MCF 10A (cell line): ENCODE measurements at regions not wholly inside any gene's neighbourhood (a gene's known extent, or its start where the extent isn't known, plus 50 kb on each side); places are given as distances from the start of the nearest gene placed in this dataset.

Experiments used
- BruUV-seq: library from RNA; stranded (reverse); fragments of 400-500 nt; replicated peaks from 2 replicates; lab custom pipeline; 2021; lab: Mats Ljungman, UMichigan
- CTCF ChIA-PET: fragments of 300-600 bp; sonication (Branson Sonifier 250); formaldehyde crosslinking; extraction: SDS; loops from one replicate; lab custom pipeline; 2021; ENCODE audit warnings: antibody characterized with exemption, inconsistent platforms; lab: Yijun Ruan, JAX
- POLR2A ChIA-PET: fragments of 300-600, 350-650 bp; sonication (Branson Sonifier 250); formaldehyde crosslinking; extraction: SDS; loops from one replicate; lab custom pipeline; 2020; ENCODE audit warnings: antibody characterized with exemption, inconsistent platforms; lab: Yijun Ruan, JAX
- DNase-seq: peaks from one replicate; pipeline ENCODE4 v3.0.0-alpha.2; 2018; ENCODE audit not compliant: unreplicated experiment
- H3K27ac Mint-ChIP-seq: one replicate; pipeline ENCODE4 v1.8.0; 2022; ENCODE audit warnings: mild to moderate bottlenecking, low read depth, mixed read lengths; ENCODE audit not compliant: unreplicated experiment
- H3K27me3 Mint-ChIP-seq: one replicate; pipeline ENCODE4 v1.8.0; 2022; ENCODE audit warnings: mixed read lengths; ENCODE audit not compliant: insufficient read depth, unreplicated experiment
- H3K36me3 Mint-ChIP-seq: one replicate; pipeline ENCODE4 v1.8.0; 2022; ENCODE audit warnings: mild to moderate bottlenecking, moderate library complexity, mixed read lengths; ENCODE audit not compliant: insufficient read depth, unreplicated experiment
- H3K4me1 Mint-ChIP-seq: one replicate; pipeline ENCODE4 v1.8.0; 2022; ENCODE audit warnings: mixed read lengths; ENCODE audit not compliant: insufficient read depth, unreplicated experiment
- H3K4me3 Mint-ChIP-seq: one replicate; pipeline ENCODE4 v1.8.0; 2022; ENCODE audit warnings: mild to moderate bottlenecking, moderate library complexity, mixed read lengths; ENCODE audit not compliant: unreplicated experiment
- H3K9me3 Mint-ChIP-seq: one replicate; pipeline ENCODE4 v1.8.0; 2022; ENCODE audit warnings: mixed read lengths; ENCODE audit not compliant: unreplicated experiment
- intact Hi-C: fragments of 100-400 bp; cut with micrococcal nuclease; formaldehyde crosslinking; loops from 2 replicates; pipeline ENCODE4 v1.14.1; 2022
- TF ChIP-seq, protein P1 (sequence below): fragments of 200-600 bp; IDR thresholded peaks from one replicate; pipeline ENCODE4 v1.8.0; 2022; ENCODE audit warnings: antibody characterized with exemption, mild to moderate bottlenecking; ENCODE audit not compliant: unreplicated experiment

GRCh38 chr5:129245489-129245888 lies 150.9 kb downstream of the ISOC1 start:
- CTCF ChIA-PET, result no interaction called here

GRCh38 chr5:129246088-129246487 lies 151.5 kb downstream of the ISOC1 start:
- TF ChIP-seq, protein P1, sequence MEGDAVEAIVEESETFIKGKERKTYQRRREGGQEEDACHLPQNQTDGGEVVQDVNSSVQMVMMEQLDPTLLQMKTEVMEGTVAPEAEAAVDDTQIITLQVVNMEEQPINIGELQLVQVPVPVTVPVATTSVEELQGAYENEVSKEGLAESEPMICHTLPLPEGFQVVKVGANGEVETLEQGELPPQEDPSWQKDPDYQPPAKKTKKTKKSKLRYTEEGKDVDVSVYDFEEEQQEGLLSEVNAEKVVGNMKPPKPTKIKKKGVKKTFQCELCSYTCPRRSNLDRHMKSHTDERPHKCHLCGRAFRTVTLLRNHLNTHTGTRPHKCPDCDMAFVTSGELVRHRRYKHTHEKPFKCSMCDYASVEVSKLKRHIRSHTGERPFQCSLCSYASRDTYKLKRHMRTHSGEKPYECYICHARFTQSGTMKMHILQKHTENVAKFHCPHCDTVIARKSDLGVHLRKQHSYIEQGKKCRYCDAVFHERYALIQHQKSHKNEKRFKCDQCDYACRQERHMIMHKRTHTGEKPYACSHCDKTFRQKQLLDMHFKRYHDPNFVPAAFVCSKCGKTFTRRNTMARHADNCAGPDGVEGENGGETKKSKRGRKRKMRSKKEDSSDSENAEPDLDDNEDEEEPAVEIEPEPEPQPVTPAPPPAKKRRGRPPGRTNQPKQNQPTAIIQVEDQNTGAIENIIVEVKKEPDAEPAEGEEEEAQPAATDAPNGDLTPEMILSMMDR, result no peak
- no TSS peak for BruUV-seq
- H3K9me3 Mint-ChIP-seq, result no peaks in the 10 kb centered on the region
- H3K27ac Mint-ChIP-seq, result no peak overlapping the region
- ChIA-PET POLR2A (no interaction called here), CTCF (interaction anchor here (0.7 kb wide), 1 partner anchor 119 kb away, joined by 3 read pairs; no protein-coding TSS in a partner anchor)
- no peak overlapping the region for H3K4me3 Mint-ChIP-seq
- DNase-seq, result no peak
- H3K36me3 Mint-ChIP-seq, result no peaks in the 10 kb centered on the region
- no peaks in the 10 kb centered on the region for H3K4me1 Mint-ChIP-seq
- intact Hi-C loops, result no loop called here
- peaks cover 56% of the 10 kb centered on the region for H3K27me3 Mint-ChIP-seq

More at GRCh38 chr5:129245489-129245888, 150.9 kb downstream of the ISOC1 start:
- Mint-ChIP-seq H3K36me3 (no peaks in the 10 kb centered on the region), H3K27me3 (peaks cover 56% of the 10 kb centered on the region), H3K4me3 (no peak overlapping the region), H3K27ac (no peak overlapping the region), H3K9me3 (no peaks in the 10 kb centered on the region), H3K4me1 (no peaks in the 10 kb centered on the region)
- intact Hi-C loops, result no loop called here
- BruUV-seq, result no TSS peak
- POLR2A ChIA-PET, result no interaction called here
- TF ChIP-seq, protein P1, result no peak
- DNase-seq, result no peak

- H3K27ac Mint-ChIP-seq, result no peak overlapping the region
- BruUV-seq, result no TSS peak
- no peak overlapping the region for H3K4me3 Mint-ChIP-seq
- no peak for DNase-seq
- POLR2A ChIA-PET, result no interaction called here
- CTCF ChIA-PET, result interaction anchor here (0.6 to 0.7 kb wide), 3 partner anchors 16 to 120 kb away, joined by 3 read pairs; no protein-coding TSS in a partner anchor
- TF ChIP-seq, protein P1, result no peak
- no peaks in the 10 kb centered on the region for H3K4me1 Mint-ChIP-seq
- H3K27me3 Mint-ChIP-seq, result peaks cover 52% of the 10 kb centered on the region
- peaks cover 28% of the 10 kb centered on the region for H3K9me3 Mint-ChIP-seq
- intact Hi-C loops, result no loop called here
- no peaks in the 10 kb centered on the region for H3K36me3 Mint-ChIP-seq
Observed at GRCh38 chr5:129249886-129250285, 155.3 kb downstream of the ISOC1 start.

DNA sequence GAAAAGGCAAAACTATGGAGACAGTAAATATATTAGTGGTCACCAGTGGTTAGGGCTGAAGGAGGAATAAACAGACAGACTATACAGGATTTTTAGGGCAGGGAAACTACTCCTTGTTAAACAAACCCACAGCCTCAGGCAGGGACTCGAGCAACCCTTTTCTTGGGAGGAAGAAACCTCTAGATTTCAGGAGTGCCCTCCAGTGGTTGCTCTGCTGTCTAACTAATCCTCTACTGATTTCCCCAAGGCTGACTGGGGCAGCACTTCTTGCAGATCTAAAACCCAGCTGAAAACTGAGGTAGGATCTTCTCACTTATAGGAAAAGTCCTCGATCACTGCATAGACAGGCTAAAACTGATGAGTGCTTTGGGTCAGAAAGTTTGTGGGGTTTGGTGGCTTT lies 176.8 kb downstream of the ISOC1 start:
- Mint-ChIP-seq H3K36me3 (no peaks in the 10 kb centered on the region), H3K4me1 (no peaks in the 10 kb centered on the region), H3K27ac (no peak overlapping the region), H3K4me3 (no peak overlapping the region), H3K9me3 (no peaks in the 10 kb centered on the region), H3K27me3 (peaks cover 12% of the 10 kb centered on the region)
- peak; percentile 58 for DNase-seq
- TF ChIP-seq, protein P1, result no peak
- CTCF ChIA-PET, result interaction anchor here (1.2 to 2.2 kb wide), 2 partner anchors 13 to 32 kb away, joined by 3 to 7 read pairs; no protein-coding TSS in a partner anchor
- intact Hi-C loops, result loop anchor here (2.0 kb wide), 1 partner anchor 367 kb away; no protein-coding TSS in a partner anchor
- POLR2A ChIA-PET, result no interaction called here
- no TSS peak for BruUV-seq
